ENCODE measurements at regions not wholly inside any gene's neighbourhood (a gene's known extent, or its start where the extent isn't known, plus 50 kb on each side); places are given as distances from the start of the nearest gene placed in this dataset.

GRCh38 chr6:23713211-23713610 is 412.8 kb upstream of the NRSN1 start:
- DNase-seq (ENCODE audit: low read depth): no peak
- H3K4me3 ChIP-seq (ENCODE audit: low read depth, low read length): no peak overlapping the region
- TF ChIP-seq, protein P1, sequence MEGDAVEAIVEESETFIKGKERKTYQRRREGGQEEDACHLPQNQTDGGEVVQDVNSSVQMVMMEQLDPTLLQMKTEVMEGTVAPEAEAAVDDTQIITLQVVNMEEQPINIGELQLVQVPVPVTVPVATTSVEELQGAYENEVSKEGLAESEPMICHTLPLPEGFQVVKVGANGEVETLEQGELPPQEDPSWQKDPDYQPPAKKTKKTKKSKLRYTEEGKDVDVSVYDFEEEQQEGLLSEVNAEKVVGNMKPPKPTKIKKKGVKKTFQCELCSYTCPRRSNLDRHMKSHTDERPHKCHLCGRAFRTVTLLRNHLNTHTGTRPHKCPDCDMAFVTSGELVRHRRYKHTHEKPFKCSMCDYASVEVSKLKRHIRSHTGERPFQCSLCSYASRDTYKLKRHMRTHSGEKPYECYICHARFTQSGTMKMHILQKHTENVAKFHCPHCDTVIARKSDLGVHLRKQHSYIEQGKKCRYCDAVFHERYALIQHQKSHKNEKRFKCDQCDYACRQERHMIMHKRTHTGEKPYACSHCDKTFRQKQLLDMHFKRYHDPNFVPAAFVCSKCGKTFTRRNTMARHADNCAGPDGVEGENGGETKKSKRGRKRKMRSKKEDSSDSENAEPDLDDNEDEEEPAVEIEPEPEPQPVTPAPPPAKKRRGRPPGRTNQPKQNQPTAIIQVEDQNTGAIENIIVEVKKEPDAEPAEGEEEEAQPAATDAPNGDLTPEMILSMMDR (conservative IDR thresholded peaks at IDR 0.05; ENCODE audit: low read depth, low read length): no peak

DNA sequence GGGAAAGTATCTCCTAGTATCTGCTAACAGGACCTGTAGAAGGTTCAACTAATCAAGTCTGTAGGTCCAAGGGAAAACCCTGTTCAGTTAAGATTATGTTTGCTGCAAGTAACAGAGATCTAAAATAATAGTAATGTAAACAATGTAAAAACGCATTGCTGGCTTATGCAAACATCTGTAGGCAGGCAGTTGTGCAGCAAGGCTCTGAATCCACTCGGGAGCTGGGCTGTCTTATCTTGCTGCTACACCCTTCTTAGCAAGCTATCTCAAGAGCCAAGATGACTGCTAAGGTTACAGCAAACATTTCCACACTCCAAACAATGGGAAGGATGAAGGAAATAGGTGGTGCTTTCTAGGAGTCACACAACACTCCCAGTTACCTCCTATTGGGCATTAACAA is 397.3 kb upstream of the NRSN1 start:
- no peak overlapping the region for H3K4me3 ChIP-seq (ENCODE audit: low read depth, low read length)
- TF ChIP-seq, protein P1 (conservative IDR thresholded peaks at IDR 0.05; ENCODE audit: low read depth, low read length): no peak
- no peak for DNase-seq (ENCODE audit: low read depth)

DNA sequence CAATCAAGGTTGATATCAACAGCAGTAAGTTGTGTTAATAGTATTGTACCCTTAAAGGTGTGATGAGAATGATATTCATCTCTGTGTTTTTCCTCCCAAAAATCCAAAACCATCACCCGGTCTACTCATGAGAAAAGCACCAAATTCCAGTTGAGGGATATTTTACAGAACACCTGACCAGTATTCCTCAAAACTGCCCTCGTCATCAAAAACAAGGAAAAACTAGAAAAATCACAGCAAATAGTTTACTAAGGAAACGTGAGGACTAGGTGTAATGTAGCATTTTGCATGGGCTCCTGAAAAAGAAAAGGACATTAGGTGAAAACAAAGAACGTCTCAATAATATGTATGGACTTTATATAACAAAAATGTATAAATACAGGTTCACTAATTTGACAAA is 394.4 kb upstream of the NRSN1 start:
- no peak for DNase-seq (ENCODE audit: low read depth)
- TF ChIP-seq, protein P1 (conservative IDR thresholded peaks at IDR 0.05; ENCODE audit: low read depth, low read length): no peak
- H3K4me3 ChIP-seq (ENCODE audit: low read depth, low read length): no peak overlapping the region

GRCh38 chr6:23732521-23732920 is 393.5 kb upstream of the NRSN1 start:
- TF ChIP-seq, protein P1 (conservative IDR thresholded peaks at IDR 0.05; ENCODE audit: low read depth, low read length): no peak
- no peak overlapping the region for H3K4me3 ChIP-seq (ENCODE audit: low read depth, low read length)

GRCh38 chr6:23735151-23735550 is 390.9 kb upstream of the NRSN1 start:
- no peak overlapping the region for H3K4me3 ChIP-seq (ENCODE audit: low read depth, low read length)
- TF ChIP-seq, protein P1 (conservative IDR thresholded peaks at IDR 0.05; ENCODE audit: low read depth, low read length): no peak
- DNase-seq (ENCODE audit: low read depth): no peak

More at GRCh38 chr6:23732521-23732920, 393.5 kb upstream of the NRSN1 start:
- DNase-seq (ENCODE audit: low read depth): no peak

DNA sequence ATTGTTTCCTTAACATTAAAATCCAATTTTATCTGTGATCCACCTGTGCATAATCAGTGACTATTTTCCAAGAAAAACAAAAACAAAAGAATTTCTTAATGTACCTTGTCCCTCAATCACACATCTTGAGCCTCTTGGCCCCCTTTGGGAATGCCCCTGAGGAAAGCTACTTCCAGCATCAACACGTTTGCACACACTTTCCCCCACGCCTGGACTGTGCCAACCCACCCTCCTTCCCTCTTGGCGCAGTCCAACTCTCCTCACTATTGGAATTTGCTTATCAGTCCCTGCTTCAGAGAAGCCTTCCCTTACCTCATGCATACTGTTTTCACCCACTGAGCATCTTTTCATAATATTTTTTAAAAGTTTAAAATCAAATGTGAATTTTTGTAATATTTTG is 389.4 kb upstream of the NRSN1 start:
- no peak for DNase-seq (ENCODE audit: low read depth)
- TF ChIP-seq, protein P1 (conservative IDR thresholded peaks at IDR 0.05; ENCODE audit: low read depth, low read length): no peak
- H3K4me3 ChIP-seq (ENCODE audit: low read depth, low read length): no peak overlapping the region

DNA sequence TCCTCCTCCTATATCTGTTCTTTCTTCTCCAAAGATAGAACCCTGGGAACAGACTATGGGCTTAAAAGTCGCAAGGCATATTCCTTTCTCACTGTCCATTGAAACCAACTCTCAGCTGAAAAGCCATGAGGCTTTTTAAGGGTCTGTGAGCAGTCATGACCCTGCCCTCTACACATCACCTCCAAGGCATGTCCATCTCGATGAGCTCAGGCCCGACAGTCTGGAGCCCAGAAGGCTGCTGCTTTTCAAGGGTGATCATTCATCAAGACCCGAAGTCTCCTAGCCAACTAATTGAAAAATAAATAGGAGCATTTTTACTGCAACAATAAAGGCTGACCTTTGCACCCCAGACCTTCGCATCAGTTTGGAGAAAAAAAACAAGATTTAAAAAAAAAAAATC is 378.8 kb upstream of the NRSN1 start:
- DNase-seq (ENCODE audit: low read depth): no peak
- TF ChIP-seq, protein P1 (conservative IDR thresholded peaks at IDR 0.05; ENCODE audit: low read depth, low read length): no peak
- H3K4me3 ChIP-seq (ENCODE audit: low read depth, low read length): no peak overlapping the region
